ENCODE measurements at regions not wholly inside any gene's neighbourhood (a gene's known extent, or its start where the extent isn't known, plus 50 kb on each side); places are given as distances from the start of the nearest gene placed in this dataset.
"Not testable (repeated sequence)": the region's sequence is repeated elsewhere in the genome, so short reads cannot be mapped to it uniquely, and the experiment has no call there.

- TF ChIP-seq, protein P1, sequence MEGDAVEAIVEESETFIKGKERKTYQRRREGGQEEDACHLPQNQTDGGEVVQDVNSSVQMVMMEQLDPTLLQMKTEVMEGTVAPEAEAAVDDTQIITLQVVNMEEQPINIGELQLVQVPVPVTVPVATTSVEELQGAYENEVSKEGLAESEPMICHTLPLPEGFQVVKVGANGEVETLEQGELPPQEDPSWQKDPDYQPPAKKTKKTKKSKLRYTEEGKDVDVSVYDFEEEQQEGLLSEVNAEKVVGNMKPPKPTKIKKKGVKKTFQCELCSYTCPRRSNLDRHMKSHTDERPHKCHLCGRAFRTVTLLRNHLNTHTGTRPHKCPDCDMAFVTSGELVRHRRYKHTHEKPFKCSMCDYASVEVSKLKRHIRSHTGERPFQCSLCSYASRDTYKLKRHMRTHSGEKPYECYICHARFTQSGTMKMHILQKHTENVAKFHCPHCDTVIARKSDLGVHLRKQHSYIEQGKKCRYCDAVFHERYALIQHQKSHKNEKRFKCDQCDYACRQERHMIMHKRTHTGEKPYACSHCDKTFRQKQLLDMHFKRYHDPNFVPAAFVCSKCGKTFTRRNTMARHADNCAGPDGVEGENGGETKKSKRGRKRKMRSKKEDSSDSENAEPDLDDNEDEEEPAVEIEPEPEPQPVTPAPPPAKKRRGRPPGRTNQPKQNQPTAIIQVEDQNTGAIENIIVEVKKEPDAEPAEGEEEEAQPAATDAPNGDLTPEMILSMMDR (IDR thresholded peaks at IDR 0.05; ENCODE audit: low read depth, low read length): no peak
- Histone ChIP-seq H3K9me3 (ENCODE audit: control insufficient read depth, insufficient read depth, low read length) (no peaks in the 10 kb centered on the region), H3K4me3 (ENCODE audit: low read depth, low read length) (no peak overlapping the region), H3K27me3 (ENCODE audit: control insufficient read depth, insufficient read depth, low read length) (no peaks in the 10 kb centered on the region), H3K27ac (ENCODE audit: low read depth, low read length) (no peak overlapping the region)
- no peak for DNase-seq (ENCODE audit: low read depth, low spot score)
- ChIA-PET POLR2A (no interaction called here), CTCF (interaction anchor here (0.5 to 0.7 kb wide), 2 partner anchors 437 to 528 kb away, joined by 3 to 4 read pairs; no protein-coding TSS in a partner anchor)
These were observed 211.5 kb upstream of the TP63 start for GRCh38 chr3:189419683-189420082.

- DNase-seq (ENCODE audit: low read depth, low spot score): no peak
- TF ChIP-seq, protein P1 (IDR thresholded peaks at IDR 0.05; ENCODE audit: low read depth, low read length): no peak
- H3K4me3 ChIP-seq (ENCODE audit: low read depth, low read length): no peak overlapping the region
- H3K9me3 ChIP-seq (ENCODE audit: control insufficient read depth, insufficient read depth, low read length): no peaks in the 10 kb centered on the region
- no peak overlapping the region for H3K27ac ChIP-seq (ENCODE audit: low read depth, low read length)
- no peaks in the 10 kb centered on the region for H3K27me3 ChIP-seq (ENCODE audit: control insufficient read depth, insufficient read depth, low read length)
- CTCF ChIA-PET: interaction anchor here (1.0 kb wide), 1 partner anchor 22 kb away, joined by 3 read pairs; no protein-coding TSS in a partner anchor
- POLR2A ChIA-PET: no interaction called here
These were observed 206.3 kb upstream of the TP63 start for GRCh38 chr3:189424922-189425321.

GRCh38 chr3:189429019-189429418 lies 202.2 kb upstream of the TP63 start:
- ChIA-PET POLR2A (no interaction called here), CTCF (no interaction called here)
- DNase-seq (ENCODE audit: low read depth, low spot score): no peak
- H3K4me3 ChIP-seq (ENCODE audit: low read depth, low read length): no peak overlapping the region
- TF ChIP-seq, protein P1 (IDR thresholded peaks at IDR 0.05; ENCODE audit: low read depth, low read length): no peak
- no peaks in the 10 kb centered on the region for H3K27me3 ChIP-seq (ENCODE audit: control insufficient read depth, insufficient read depth, low read length)
- H3K9me3 ChIP-seq (ENCODE audit: control insufficient read depth, insufficient read depth, low read length): no peaks in the 10 kb centered on the region
- H3K27ac ChIP-seq (ENCODE audit: low read depth, low read length): no peak overlapping the region

GRCh38 chr3:189430166-189430565 lies 201.0 kb upstream of the TP63 start:
- ChIA-PET POLR2A (no interaction called here), CTCF (no interaction called here)
- H3K9me3 ChIP-seq (ENCODE audit: control insufficient read depth, insufficient read depth, low read length): no peaks in the 10 kb centered on the region
- DNase-seq (ENCODE audit: low read depth, low spot score): no peak
- TF ChIP-seq, protein P1 (IDR thresholded peaks at IDR 0.05; ENCODE audit: low read depth, low read length): no peak
- H3K4me3 ChIP-seq (ENCODE audit: low read depth, low read length): no peak overlapping the region
- H3K27me3 ChIP-seq (ENCODE audit: control insufficient read depth, insufficient read depth, low read length): no peaks in the 10 kb centered on the region
- no peak overlapping the region for H3K27ac ChIP-seq (ENCODE audit: low read depth, low read length)

GRCh38 chr3:189442257-189442656 lies 188.9 kb upstream of the TP63 start:
- POLR2A ChIA-PET; CTCF ChIA-PET; H3K9me3 ChIP-seq (ENCODE audit: control insufficient read depth, insufficient read depth, low read length); DNase-seq (ENCODE audit: low read depth, low spot score); H3K27me3 ChIP-seq (ENCODE audit: control insufficient read depth, insufficient read depth, low read length); H3K4me3 ChIP-seq (ENCODE audit: low read depth, low read length); H3K27ac ChIP-seq (ENCODE audit: low read depth, low read length): not testable (repeated sequence)

Measured in AG04450 (cell line).